HG03045 (cell line): ENCODE measurements at regions not wholly inside any gene's neighbourhood (a gene's known extent, or its start where the extent isn't known, plus 50 kb on each side); places are given as distances from the start of the nearest gene placed in this dataset.
A peak's percentile ranks its signal among the peaks of the same experiment; 100 is the strongest.
"Not testable (repeated sequence)": the region's sequence is repeated elsewhere in the genome, so short reads cannot be mapped to it uniquely, and the experiment has no call there.

ENCODE experiments used
- ATAC-seq: cut with Tn5 transposase; IDR thresholded peaks from one replicate; pipeline ENCODE4 v1.9.1; 2021; ENCODE audit warnings: mild to moderate bottlenecking, moderate library complexity; ENCODE audit not compliant: unreplicated experiment

GRCh38 chr9:41075671-41076070 is 52.8 kb downstream of the FOXD4L6 start:
- ATAC-seq = not testable (repeated sequence)

GRCh38 chr9:41074356-41074942 is 54.0 kb downstream of the FOXD4L6 start:
- ATAC-seq = peak; percentile 71

GRCh38 chr9:41073471-41074243 is 54.8 kb downstream of the FOXD4L6 start:
- ATAC-seq = not testable (repeated sequence)

- ATAC-seq = peak; percentile 48
Measured at GRCh38 chr9:41064125-41064795, 64.2 kb downstream of the FOXD4L6 start.

GRCh38 chr9:41063243-41063642 is 65.2 kb downstream of the FOXD4L6 start:
- ATAC-seq = not testable (repeated sequence)

GRCh38 chr9:41059603-41060002 is 68.9 kb downstream of the FOXD4L6 start:
- ATAC-seq = not testable (repeated sequence)

GRCh38 chr9:41053666-41054363 is 74.7 kb downstream of the FOXD4L6 start:
- ATAC-seq = not testable (repeated sequence)

- not testable (repeated sequence) for ATAC-seq
Measured at GRCh38 chr9:41048672-41049071, 79.8 kb downstream of the FOXD4L6 start.

GRCh38 chr9:41047792-41048191 is 80.7 kb downstream of the FOXD4L6 start:
- not testable (repeated sequence) for ATAC-seq

- ATAC-seq = not testable (repeated sequence)
Measured at GRCh38 chr9:41044930-41045329, 83.6 kb downstream of the FOXD4L6 start.

GRCh38 chr9:41043433-41043832 is 85.0 kb downstream of the FOXD4L6 start:
- not testable (repeated sequence) for ATAC-seq

- ATAC-seq = not testable (repeated sequence)
Measured at GRCh38 chr9:41042111-41042510, 86.4 kb downstream of the FOXD4L6 start.

- not testable (repeated sequence) for ATAC-seq
Measured at GRCh38 chr9:41040705-41041342, 87.7 kb downstream of the FOXD4L6 start.

GRCh38 chr9:41035276-41035675 is 93.2 kb downstream of the FOXD4L6 start:
- not testable (repeated sequence) for ATAC-seq

- not testable (repeated sequence) for ATAC-seq
Measured at GRCh38 chr9:41034699-41035197, 93.7 kb downstream of the FOXD4L6 start.

- ATAC-seq = not testable (repeated sequence)
Measured at GRCh38 chr9:41033877-41034276, 94.6 kb downstream of the FOXD4L6 start.

GRCh38 chr9:41033360-41033759 is 95.1 kb downstream of the FOXD4L6 start:
- not testable (repeated sequence) for ATAC-seq

- not testable (repeated sequence) for ATAC-seq
Measured at GRCh38 chr9:41026912-41027676, 101.4 kb downstream of the FOXD4L6 start.

GRCh38 chr9:41022365-41022764 is 106.1 kb downstream of the FOXD4L6 start:
- not testable (repeated sequence) for ATAC-seq
